Stomach (tissue), 8 donors: ENCODE measurements at regions not wholly inside any gene's neighbourhood (a gene's known extent, or its start where the extent isn't known, plus 50 kb on each side); places are given as distances from the start of the nearest gene placed in this dataset.
A peak's percentile ranks its signal among the peaks of the same experiment; 100 is the strongest.

Source experiments
- DNase-seq, 2 donors: peaks; one replicate each; pipeline versions ENCODE4 v3.0.0 to v3.0.0-alpha.2; 2013 to 2019
- H3K27ac ChIP-seq, 5 donors: fragments of 200-600 bp in 4 of 5; sonication (generic) in 4 of 5; one replicate each; pipeline ENCODE4 v1.5.1; 2013 to 2019; ENCODE audit warnings: mild to moderate bottlenecking in 1 of 5, moderate library complexity in 1 of 5
- H3K27me3 ChIP-seq, 3 donors: fragments of 200-600 bp; sonication (generic); one replicate each; pipeline ENCODE4 v1.5.1; 2017 to 2019; ENCODE audit warnings: mixed run types in 1 of 3
- H3K36me3 ChIP-seq, 4 donors: fragments of 200-600 bp; sonication (generic); 1 replicate in 3 of 4; 2 replicates in 1 of 4; pipeline ENCODE4 v1.5.1; 2016 to 2019
- H3K4me1 ChIP-seq, 4 donors: fragments of 200-600 bp; sonication (generic); one replicate each; pipeline ENCODE4 v1.5.1; 2016 to 2019
- H3K4me3 ChIP-seq, 4 donors: fragments of 200-600 bp; sonication (generic) in 3 of 4; one replicate each; pipeline ENCODE4 v1.5.1; 2016 to 2019; ENCODE audit warnings: mild to moderate bottlenecking in 1 of 4
- H3K9me3 ChIP-seq, 4 donors: fragments of 200-600 bp; sonication (generic); one replicate each; pipeline ENCODE4 v1.5.1; 2016 to 2019
- EP300 ChIP-seq: sonication (generic); formaldehyde crosslinking; IDR thresholded peaks from one replicate; pipeline ENCODE4 v1.6.1; 2017; ENCODE audit warnings: antibody characterized with exemption
- POLR2A ChIP-seq, 4 donors: fragments of 450-650 bp; IDR thresholded peaks; one replicate each; pipeline ENCODE4 v1.6.1; 2016; ENCODE audit warnings: antibody characterized with exemption in 4 of 4, control low read depth in 2 of 4, mild to moderate bottlenecking in 1 of 4, moderate library complexity in 1 of 4
- POLR2AphosphoS5 ChIP-seq, 3 donors: sonication (generic); formaldehyde crosslinking; IDR thresholded peaks; one replicate each; pipeline ENCODE4 v1.6.1; 2016; ENCODE audit warnings: antibody characterized with exemption in 3 of 3
- WGBS, 5 donors: extraction: QIAGEN DNeasy Blood & Tissue Kit in 3 of 5; methylation state at CpG; one replicate each; pipeline versions ENCODE4 v1.1.5 to v1.1.7; 2013 to 2018; 5-methylcytosine and 5-hydroxymethylcytosine counted together
- intact Hi-C: fragments of 100-400 bp; cut with DNase I; formaldehyde crosslinking; loops from one replicate; pipeline ENCODE4 v1.15.1; 2023; ENCODE audit warnings: low total_unique reads
- TF ChIP-seq, protein P1 (sequence below), 7 experiments: fragments of 450-650 bp in 4 of 7; fragments of 200-600 bp in 3 of 7; sonication (generic) in 3 of 7; IDR thresholded peaks; one replicate each; pipeline ENCODE4 v1.5.1; 2016 to 2019; ENCODE audit warnings: antibody characterized with exemption in 7 of 7, control low read depth in 2 of 7, mild to moderate bottlenecking in 1 of 7
- donor health status: healthy with polysubstance abuse.
- donor health status: Bipolar disorder and iron deficiency.
- donor health status: healthy.

DNA sequence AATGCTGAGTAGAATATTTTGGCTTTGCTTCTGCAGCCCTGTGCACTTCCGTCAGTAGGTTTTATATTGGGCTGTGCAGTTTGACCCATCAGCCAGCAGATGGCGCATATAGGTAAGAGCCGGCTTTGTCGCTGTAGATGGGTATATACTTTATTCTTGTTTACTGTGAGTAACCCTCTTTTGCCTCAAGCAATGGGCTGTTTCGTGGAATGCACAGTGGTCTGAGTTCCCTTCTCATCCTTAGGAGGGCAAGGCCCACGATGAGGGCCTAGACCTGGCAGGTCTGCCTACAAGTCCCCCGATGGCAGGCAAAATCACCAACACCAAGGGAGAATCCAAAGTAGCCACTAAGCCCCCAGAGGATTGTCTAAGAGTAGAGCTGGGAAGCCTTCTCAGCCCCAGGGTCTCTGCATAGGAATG lies 1002.9 kb upstream of the KCND2 start:
- H3K36me3 ChIP-seq = no peaks in the 10 kb centered on the region
- peak; percentile 57 to 76 for DNase-seq
- no peak overlapping the region for H3K27ac ChIP-seq
- H3K4me3 ChIP-seq = no peak overlapping the region
- H3K9me3 ChIP-seq = no peaks in the 10 kb centered on the region
- WGBS, 5 donors = 9 to 19% (median 16%) methylated on average over 6 to 7 of the region's 7 CpGs
- intact Hi-C loops = no loop called here
- H3K4me1 ChIP-seq = no peaks in the 10 kb centered on the region
- TF ChIP-seq EP300 = no peak
- TF ChIP-seq, protein P1, sequence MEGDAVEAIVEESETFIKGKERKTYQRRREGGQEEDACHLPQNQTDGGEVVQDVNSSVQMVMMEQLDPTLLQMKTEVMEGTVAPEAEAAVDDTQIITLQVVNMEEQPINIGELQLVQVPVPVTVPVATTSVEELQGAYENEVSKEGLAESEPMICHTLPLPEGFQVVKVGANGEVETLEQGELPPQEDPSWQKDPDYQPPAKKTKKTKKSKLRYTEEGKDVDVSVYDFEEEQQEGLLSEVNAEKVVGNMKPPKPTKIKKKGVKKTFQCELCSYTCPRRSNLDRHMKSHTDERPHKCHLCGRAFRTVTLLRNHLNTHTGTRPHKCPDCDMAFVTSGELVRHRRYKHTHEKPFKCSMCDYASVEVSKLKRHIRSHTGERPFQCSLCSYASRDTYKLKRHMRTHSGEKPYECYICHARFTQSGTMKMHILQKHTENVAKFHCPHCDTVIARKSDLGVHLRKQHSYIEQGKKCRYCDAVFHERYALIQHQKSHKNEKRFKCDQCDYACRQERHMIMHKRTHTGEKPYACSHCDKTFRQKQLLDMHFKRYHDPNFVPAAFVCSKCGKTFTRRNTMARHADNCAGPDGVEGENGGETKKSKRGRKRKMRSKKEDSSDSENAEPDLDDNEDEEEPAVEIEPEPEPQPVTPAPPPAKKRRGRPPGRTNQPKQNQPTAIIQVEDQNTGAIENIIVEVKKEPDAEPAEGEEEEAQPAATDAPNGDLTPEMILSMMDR (IDR thresholded peaks at IDR 0.05) = peak in 5 of 7 experiments; percentile 65 to 79 (median 70)
- no peaks in the 10 kb centered on the region for H3K27me3 ChIP-seq

GRCh38 chr7:119270644-119271043 lies 1002.3 kb upstream of the KCND2 start:
- Histone ChIP-seq H3K4me3 (no peak overlapping the region), H3K27me3 (no peaks in the 10 kb centered on the region), H3K9me3 (no peaks in the 10 kb centered on the region), H3K36me3 (no peaks in the 10 kb centered on the region), H3K4me1 (no peaks in the 10 kb centered on the region), H3K27ac (no peak overlapping the region)
- intact Hi-C loops = no loop called here
- TF ChIP-seq POLR2AphosphoS5 (IDR thresholded peaks at IDR 0.05) = no peak
- TF ChIP-seq POLR2A (IDR thresholded peaks at IDR 0.05) = no peak
- no peak for TF ChIP-seq EP300
- TF ChIP-seq, protein P1 (IDR thresholded peaks at IDR 0.05) = no peak
- DNase-seq = peak in 1 of 2 donors; percentile 11
- WGBS, 5 donors = 26 to 62% (median 34%) methylated on average over 6 of the region's 6 CpGs

- Histone ChIP-seq H3K4me3 (no peak overlapping the region), H3K4me1 (no peaks in the 10 kb centered on the region), H3K27ac (no peak overlapping the region), H3K36me3 (no peaks in the 10 kb centered on the region), H3K9me3 (no peaks in the 10 kb centered on the region), H3K27me3 (no peaks in the 10 kb centered on the region)
- DNase-seq = peak in 1 of 2 donors; percentile 3
- WGBS, 5 donors = 79 to 86% (median 84%) methylated on average over 9 of the region's 9 CpGs
- intact Hi-C loops = no loop called here
- TF ChIP-seq, protein P1 (IDR thresholded peaks at IDR 0.05) = no peak
- no peak for TF ChIP-seq EP300
- no peak for TF ChIP-seq POLR2A (IDR thresholded peaks at IDR 0.05)
Measured at GRCh38 chr7:119271147-119271779, 1001.7 kb upstream of the KCND2 start.

DNA sequence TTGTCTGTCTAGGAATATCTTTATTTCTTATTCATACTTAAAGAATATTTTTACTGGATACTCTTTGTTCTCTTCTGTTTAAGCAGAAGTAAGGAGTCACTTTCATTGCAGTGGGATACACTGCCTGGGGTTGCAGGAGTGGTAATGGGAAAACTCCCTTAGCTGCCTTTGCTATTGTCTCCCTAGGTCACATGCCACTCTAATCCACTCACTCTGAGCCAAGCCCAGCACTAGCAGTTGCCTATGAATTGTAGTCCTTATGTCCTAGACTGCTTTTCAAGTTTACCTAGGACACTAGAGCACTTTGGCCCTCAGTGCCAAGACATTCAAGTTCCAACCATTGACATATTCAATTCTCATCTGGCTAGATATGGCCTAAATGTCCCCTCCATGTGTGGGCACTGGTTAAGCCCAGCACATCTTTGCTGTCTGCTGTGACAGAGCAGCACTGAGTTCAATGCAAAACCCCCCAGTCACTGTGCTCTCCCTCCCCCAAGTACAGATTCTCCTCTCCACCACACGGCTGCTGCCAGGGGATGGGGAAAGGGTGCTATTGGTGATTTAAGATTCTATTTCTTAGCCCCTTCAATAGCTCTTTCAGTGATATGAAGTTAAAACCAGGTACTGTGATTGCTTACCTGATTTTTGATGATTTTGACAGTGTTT lies 991.7 kb upstream of the KCND2 start:
- no peak for DNase-seq
- Histone ChIP-seq H3K27me3 (no peaks in the 10 kb centered on the region), H3K9me3 (no peaks in the 10 kb centered on the region), H3K4me3 (no peak overlapping the region), H3K36me3 (no peaks in the 10 kb centered on the region), H3K4me1 (no peaks in the 10 kb centered on the region), H3K27ac (no peak overlapping the region)
- no peak for TF ChIP-seq POLR2A (IDR thresholded peaks at IDR 0.05)
- no peak for TF ChIP-seq POLR2AphosphoS5 (IDR thresholded peaks at IDR 0.05)
- WGBS, 5 donors = 46 to 68% (median 63%) methylated on average over 1 of the region's 1 CpG
- intact Hi-C loops = no loop called here

- DNase-seq = no peak
- TF ChIP-seq, protein P1 (IDR thresholded peaks at IDR 0.05) = no peak
- TF ChIP-seq POLR2AphosphoS5 (IDR thresholded peaks at IDR 0.05) (no peak), POLR2A (IDR thresholded peaks at IDR 0.05) (no peak), EP300 (no peak)
- Histone ChIP-seq H3K36me3 (no peaks in the 10 kb centered on the region), H3K27ac (no peak overlapping the region), H3K27me3 (no peaks in the 10 kb centered on the region), H3K9me3 (no peaks in the 10 kb centered on the region), H3K4me3 (no peak overlapping the region), H3K4me1 (no peaks in the 10 kb centered on the region)
- 84 to 90% (median 84%) methylated on average over 3 of the region's 3 CpGs for WGBS, 5 donors
- intact Hi-C loops = no loop called here
Measured at GRCh38 chr7:119283353-119283752, 989.6 kb upstream of the KCND2 start.
